ENCODE measurements at regions not wholly inside any gene's neighbourhood (a gene's known extent, or its start where the extent isn't known, plus 50 kb on each side); places are given as distances from the start of the nearest gene placed in this dataset.

GRCh38 chr13:105569816-105570215 is 965.6 kb downstream of the EFNB2 start:
- no peak for DNase-seq (ENCODE audit: extremely low spot score in 2 of 2)
- Histone ChIP-seq H3K9me3 (no peaks in the 10 kb centered on the region), H3K36me3 (no peaks in the 10 kb centered on the region), H3K27me3 (no peaks in the 10 kb centered on the region), H3K4me3 (no peak overlapping the region), H3K27ac (no peak overlapping the region), H3K4me1 (no peaks in the 10 kb centered on the region)
- intact Hi-C loops (cut with DNase I) = no loop called here
- TF ChIP-seq CTCF (IDR thresholded peaks at IDR 0.05) (no peak), POLR2A (IDR thresholded peaks at IDR 0.05) (no peak), POLR2AphosphoS5 (IDR thresholded peaks at IDR 0.05; ENCODE audit: insufficient read depth in 1 of 2, low read depth in 1 of 2) (no peak)

GRCh38 chr13:105567951-105568525 is 967.4 kb downstream of the EFNB2 start:
- no peak for DNase-seq (ENCODE audit: extremely low spot score in 2 of 2)
- Histone ChIP-seq H3K27me3 (no peaks in the 10 kb centered on the region), H3K36me3 (no peaks in the 10 kb centered on the region), H3K4me3 (no peak overlapping the region), H3K9me3 (no peaks in the 10 kb centered on the region), H3K27ac (no peak overlapping the region), H3K4me1 (no peaks in the 10 kb centered on the region)
- intact Hi-C loops (cut with DNase I) = no loop called here
- TF ChIP-seq POLR2A (IDR thresholded peaks at IDR 0.05) = no peak
- TF ChIP-seq POLR2AphosphoS5 (IDR thresholded peaks at IDR 0.05; ENCODE audit: insufficient read depth in 1 of 2, low read depth in 1 of 2) = no peak

DNA sequence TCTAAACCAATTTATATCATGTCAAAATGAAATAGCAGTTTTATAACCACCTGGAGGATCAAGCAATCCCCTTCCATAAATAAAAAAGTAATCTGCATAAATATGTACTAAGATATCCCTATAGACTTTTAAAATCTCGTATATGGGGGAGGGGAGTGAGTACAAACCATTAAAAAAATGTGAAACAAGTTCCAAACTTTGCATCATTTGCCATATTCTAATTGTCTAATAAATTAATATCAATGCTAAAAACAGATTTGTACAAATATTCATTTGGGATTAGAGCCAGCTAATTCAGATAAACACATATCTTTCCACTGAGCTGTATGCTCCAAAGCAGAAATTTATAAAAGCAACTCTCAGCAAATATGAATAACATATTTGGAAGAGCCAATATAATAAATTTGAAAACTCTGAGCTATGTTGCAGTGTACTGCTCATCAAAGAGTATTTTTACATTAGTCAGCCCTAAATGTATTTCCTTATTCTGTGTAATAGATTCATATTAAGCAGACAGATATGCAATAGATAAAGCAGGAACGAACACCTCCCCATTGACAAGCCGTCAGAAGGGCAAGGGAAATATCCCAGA is 970.2 kb downstream of the EFNB2 start:
- H3K9me3 ChIP-seq = no peaks in the 10 kb centered on the region
- H3K4me3 ChIP-seq = no peak overlapping the region
- TF ChIP-seq POLR2AphosphoS5 (IDR thresholded peaks at IDR 0.05; ENCODE audit: insufficient read depth in 1 of 2, low read depth in 1 of 2) (no peak), POLR2A (IDR thresholded peaks at IDR 0.05) (no peak), CTCF (IDR thresholded peaks at IDR 0.05) (no peak)
- H3K27me3 ChIP-seq = no peaks in the 10 kb centered on the region
- no peaks in the 10 kb centered on the region for H3K36me3 ChIP-seq
- H3K4me1 ChIP-seq = no peaks in the 10 kb centered on the region
- no peak overlapping the region for H3K27ac ChIP-seq
- intact Hi-C loops (cut with DNase I) = no loop called here
- DNase-seq (ENCODE audit: extremely low spot score in 2 of 2) = no peak

GRCh38 chr13:105552078-105552477 is 983.4 kb downstream of the EFNB2 start:
- TF ChIP-seq POLR2AphosphoS5 (IDR thresholded peaks at IDR 0.05; ENCODE audit: insufficient read depth in 1 of 2, low read depth in 1 of 2) (no peak), POLR2A (IDR thresholded peaks at IDR 0.05) (no peak), CTCF (IDR thresholded peaks at IDR 0.05) (no peak)
- no peak for DNase-seq (ENCODE audit: extremely low spot score in 2 of 2)
- Histone ChIP-seq H3K4me3 (no peak overlapping the region), H3K27ac (no peak overlapping the region), H3K9me3 (no peaks in the 10 kb centered on the region), H3K4me1 (no peaks in the 10 kb centered on the region), H3K36me3 (no peaks in the 10 kb centered on the region), H3K27me3 (no peaks in the 10 kb centered on the region)
- intact Hi-C loops (cut with DNase I) = no loop called here

GRCh38 chr13:105547851-105548250 is 987.6 kb downstream of the EFNB2 start:
- Histone ChIP-seq H3K36me3 (no peaks in the 10 kb centered on the region), H3K27ac (no peak overlapping the region), H3K27me3 (no peaks in the 10 kb centered on the region), H3K4me1 (no peaks in the 10 kb centered on the region), H3K4me3 (no peak overlapping the region), H3K9me3 (no peaks in the 10 kb centered on the region)
- intact Hi-C loops (cut with DNase I) = no loop called here
- no peak for TF ChIP-seq CTCF (IDR thresholded peaks at IDR 0.05)
- TF ChIP-seq POLR2A (IDR thresholded peaks at IDR 0.05) = no peak
- no peak for TF ChIP-seq POLR2AphosphoS5 (IDR thresholded peaks at IDR 0.05; ENCODE audit: insufficient read depth in 1 of 2, low read depth in 1 of 2)
- no peak for DNase-seq (ENCODE audit: extremely low spot score in 2 of 2)

Measured in vagina (tissue), 2 donors.